Adrenal gland (tissue), 9 donors: ENCODE measurements at regions not wholly inside any gene's neighbourhood (a gene's known extent, or its start where the extent isn't known, plus 50 kb on each side); places are given as distances from the start of the nearest gene placed in this dataset.

ENCODE experiments used
- DNase-seq, 7 donors: peaks; one replicate each; pipeline ENCODE4 v3.0.0-alpha.2; 2019 to 2020
- H3K27ac ChIP-seq, 5 donors: fragments of 200-600 bp; sonication (generic) in 4 of 5; 1 replicate in 3 of 5; 2 replicates in 2 of 5; pipeline versions ENCODE4 v1.5.1 to v1.8.0; 2016 to 2020; ENCODE audit warnings: mild to moderate bottlenecking in 1 of 5
- H3K27me3 ChIP-seq: fragments of 200-600 bp; 2 replicates; pipeline ENCODE4 v1.8.0; 2021
- H3K36me3 ChIP-seq, 2 donors: fragments of 200-600 bp; replicated peaks in 1 of 2; 1 replicate in 1 of 2; 2 replicates in 1 of 2; pipeline versions ENCODE4 v1.5.1 to v1.8.0; 2018 to 2022
- H3K4me1 ChIP-seq, 2 donors: fragments of 200-600 bp; replicated peaks in 1 of 2; 1 replicate in 1 of 2; 2 replicates in 1 of 2; pipeline versions ENCODE4 v1.5.1 to v1.8.0; 2018 to 2021
- H3K4me3 ChIP-seq, 4 donors: fragments of 200-600 bp; sonication (generic) in 3 of 4; one replicate each; pipeline ENCODE4 v1.5.1; 2016 to 2018
- H3K9me3 ChIP-seq, 3 donors: fragments of 200-600 bp; sonication (generic) in 1 of 3; replicated peaks in 1 of 3; 1 replicate in 2 of 3; 2 replicates in 1 of 3; pipeline versions ENCODE4 v1.5.1 to v1.8.0; 2016 to 2021
- POLR2A ChIP-seq, 2 donors: fragments of 450-650 bp; IDR thresholded peaks; one replicate each; pipeline ENCODE4 v1.6.1; 2017; ENCODE audit warnings: antibody characterized with exemption in 2 of 2, mild to moderate bottlenecking in 2 of 2, moderate library complexity in 1 of 2
- WGBS, 4 donors: extraction: QIAGEN DNeasy Blood & Tissue Kit in 2 of 4; methylation state at CpG; one replicate each; pipeline versions ENCODE4 v1.1.5 to v1.1.7; 2013 to 2017; 5-methylcytosine and 5-hydroxymethylcytosine counted together
- intact Hi-C, 2 donors: fragments of 100-400 bp; cut with DNase I; formaldehyde crosslinking; loops; one replicate each; pipeline versions ENCODE4 v1.14.1 to v1.15.0; 2022 to 2023
- TF ChIP-seq, protein P1 (sequence below), 6 experiments: fragments of 450-650 bp in 4 of 6; fragments of 200-600 bp in 2 of 6; sonication (generic) in 1 of 6; IDR thresholded peaks; 1 replicate in 5 of 6; 2 replicates in 1 of 6; pipeline versions ENCODE4 v1.5.1 to v1.8.0; 2016 to 2021; ENCODE audit warnings: antibody characterized with exemption in 6 of 6, mild to moderate bottlenecking in 2 of 6, moderate library complexity in 1 of 6
- donor health status: healthy with polysubstance abuse.
- donor health status: Bipolar disorder and iron deficiency.
- donor health status: DM: yes; HTN: yes; CAD: no.
- donor health status: DM: no; HTN: no; CAD: no.
- donor health status: DM: no; HTN: no; CAD: no.

GRCh38 chr2:125596612-125597011, 1059.3 kb upstream of the GYPC start:
- H3K9me3 ChIP-seq: no peaks in the 10 kb centered on the region
- no peaks in the 10 kb centered on the region for H3K36me3 ChIP-seq
- TF ChIP-seq, protein P1, sequence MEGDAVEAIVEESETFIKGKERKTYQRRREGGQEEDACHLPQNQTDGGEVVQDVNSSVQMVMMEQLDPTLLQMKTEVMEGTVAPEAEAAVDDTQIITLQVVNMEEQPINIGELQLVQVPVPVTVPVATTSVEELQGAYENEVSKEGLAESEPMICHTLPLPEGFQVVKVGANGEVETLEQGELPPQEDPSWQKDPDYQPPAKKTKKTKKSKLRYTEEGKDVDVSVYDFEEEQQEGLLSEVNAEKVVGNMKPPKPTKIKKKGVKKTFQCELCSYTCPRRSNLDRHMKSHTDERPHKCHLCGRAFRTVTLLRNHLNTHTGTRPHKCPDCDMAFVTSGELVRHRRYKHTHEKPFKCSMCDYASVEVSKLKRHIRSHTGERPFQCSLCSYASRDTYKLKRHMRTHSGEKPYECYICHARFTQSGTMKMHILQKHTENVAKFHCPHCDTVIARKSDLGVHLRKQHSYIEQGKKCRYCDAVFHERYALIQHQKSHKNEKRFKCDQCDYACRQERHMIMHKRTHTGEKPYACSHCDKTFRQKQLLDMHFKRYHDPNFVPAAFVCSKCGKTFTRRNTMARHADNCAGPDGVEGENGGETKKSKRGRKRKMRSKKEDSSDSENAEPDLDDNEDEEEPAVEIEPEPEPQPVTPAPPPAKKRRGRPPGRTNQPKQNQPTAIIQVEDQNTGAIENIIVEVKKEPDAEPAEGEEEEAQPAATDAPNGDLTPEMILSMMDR (IDR thresholded peaks at IDR 0.05): no peak
- no peak for TF ChIP-seq POLR2A (IDR thresholded peaks at IDR 0.05)
- WGBS, 4 donors: 24 to 39% (median 33%) methylated on average over 3 of the region's 3 CpGs
- DNase-seq: no peak
- H3K27ac ChIP-seq: no peak overlapping the region
- H3K4me1 ChIP-seq: no peaks in the 10 kb centered on the region
- H3K4me3 ChIP-seq: no peak overlapping the region
- no peaks in the 10 kb centered on the region for H3K27me3 ChIP-seq
- intact Hi-C loops: no loop called here

DNA sequence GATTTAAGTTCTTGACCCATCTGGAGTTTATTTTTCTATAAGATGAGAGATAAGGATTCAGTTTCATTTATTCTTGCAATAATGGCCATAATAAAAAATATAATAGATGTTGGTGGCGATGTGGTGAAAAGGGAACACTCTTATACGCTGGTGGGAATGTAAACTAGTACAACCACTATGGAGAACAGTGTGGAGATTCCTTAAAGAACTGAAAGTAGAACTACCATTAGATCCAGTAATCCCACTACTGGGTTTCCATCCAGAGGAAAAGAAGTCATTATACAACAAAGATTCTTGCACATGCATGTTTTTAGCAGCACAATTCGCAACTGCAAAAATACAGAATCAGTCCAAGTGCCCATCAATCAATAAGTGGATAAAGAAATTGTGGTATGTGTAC, 1040.5 kb upstream of the GYPC start:
- no peak for DNase-seq
- intact Hi-C loops: no loop called here
- 69 to 92% (median 85%) methylated on average over 3 of the region's 3 CpGs for WGBS, 4 donors
- H3K27ac ChIP-seq: no peak overlapping the region
- H3K27me3 ChIP-seq: no peaks in the 10 kb centered on the region
- no peaks in the 10 kb centered on the region for H3K9me3 ChIP-seq
- TF ChIP-seq POLR2A (IDR thresholded peaks at IDR 0.05): no peak
- TF ChIP-seq, protein P1 (IDR thresholded peaks at IDR 0.05): no peak
- no peak overlapping the region for H3K4me3 ChIP-seq
- H3K4me1 ChIP-seq: no peaks in the 10 kb centered on the region
- H3K36me3 ChIP-seq: no peaks in the 10 kb centered on the region

- 52 to 62% (median 56%) methylated on average over 6 of the region's 6 CpGs for WGBS, 4 donors
- Histone ChIP-seq H3K4me1 (no peaks in the 10 kb centered on the region), H3K27me3 (no peaks in the 10 kb centered on the region), H3K9me3 (no peaks in the 10 kb centered on the region), H3K27ac (no peak overlapping the region), H3K4me3 (no peak overlapping the region), H3K36me3 (no peaks in the 10 kb centered on the region)
- no peak for DNase-seq
- intact Hi-C loops: no loop called here
- TF ChIP-seq POLR2A (IDR thresholded peaks at IDR 0.05): no peak
- TF ChIP-seq, protein P1 (IDR thresholded peaks at IDR 0.05): no peak
Observed at GRCh38 chr2:125630377-125630776, 1025.6 kb upstream of the GYPC start.

GRCh38 chr2:125634662-125635061, 1021.3 kb upstream of the GYPC start:
- H3K4me3 ChIP-seq: no peak overlapping the region
- no peaks in the 10 kb centered on the region for H3K9me3 ChIP-seq
- H3K27me3 ChIP-seq: no peaks in the 10 kb centered on the region
- no peaks in the 10 kb centered on the region for H3K4me1 ChIP-seq
- no peak for DNase-seq
- intact Hi-C loops: no loop called here
- TF ChIP-seq, protein P1 (IDR thresholded peaks at IDR 0.05): no peak
- H3K36me3 ChIP-seq: no peaks in the 10 kb centered on the region
- no peak overlapping the region for H3K27ac ChIP-seq
